ENCODE measurements at regions not wholly inside any gene's neighbourhood (a gene's known extent, or its start where the extent isn't known, plus 50 kb on each side); places are given as distances from the start of the nearest gene placed in this dataset.

DNA sequence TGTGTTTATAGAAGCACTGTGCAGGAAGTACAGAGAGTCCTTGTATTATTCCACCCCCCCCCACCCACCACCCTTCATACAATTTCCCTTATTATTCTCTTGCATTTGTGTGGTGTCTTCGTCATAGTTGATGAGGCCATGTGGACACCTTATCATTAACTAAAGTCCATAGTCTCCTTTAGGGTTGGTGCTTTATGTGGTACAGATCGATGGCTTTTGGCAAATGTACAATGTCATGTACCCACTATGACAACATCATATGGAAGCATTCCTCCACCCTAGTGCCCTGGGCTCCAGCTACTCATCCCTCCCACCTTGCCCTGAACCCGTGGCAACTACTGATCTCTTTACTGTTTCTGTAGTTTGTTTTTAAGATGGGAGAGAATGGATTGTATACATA is 93.8 kb upstream of the HDAC4 start:
- Histone ChIP-seq H3K4me1 (ENCODE audit: insufficient read depth, low read length, severe bottlenecking) (no peaks in the 10 kb centered on the region), H3K4me2 (ENCODE audit: low read length) (no peak overlapping the region), H3K9me2 (ENCODE audit: low read depth, low read length) (no peaks in the 10 kb centered on the region), H3K27ac (ENCODE audit: low read depth, low read length, poor library complexity, severe bottlenecking) (no peak overlapping the region), H3K9ac (ENCODE audit: low read length) (no peak overlapping the region), H3F3A (ENCODE audit: insufficient read depth, low read length) (no peaks in the 10 kb centered on the region), H3K4me3 (ENCODE audit: low read depth, low read length, poor library complexity, severe bottlenecking) (no peak overlapping the region), H3K9me3 (ENCODE audit: low read length) (no peaks in the 10 kb centered on the region), H3K36me3 (ENCODE audit: insufficient read depth, low read length) (no peaks in the 10 kb centered on the region), H3K79me2 (ENCODE audit: insufficient read depth, low read length) (no peaks in the 10 kb centered on the region), H4K20me1 (ENCODE audit: insufficient read depth, low read length) (no peaks in the 10 kb centered on the region), H3K27me3 (ENCODE audit: insufficient read depth, low read length) (no peaks in the 10 kb centered on the region; the same call in 1 of the 2 replicates), H2AFZ (ENCODE audit: low read length) (no peak overlapping the region)
- TF ChIP-seq EZH2 (IDR thresholded peaks at IDR 0.05; ENCODE audit: borderline replicate concordance, low read length): no peak
- TF ChIP-seq, protein P1, sequence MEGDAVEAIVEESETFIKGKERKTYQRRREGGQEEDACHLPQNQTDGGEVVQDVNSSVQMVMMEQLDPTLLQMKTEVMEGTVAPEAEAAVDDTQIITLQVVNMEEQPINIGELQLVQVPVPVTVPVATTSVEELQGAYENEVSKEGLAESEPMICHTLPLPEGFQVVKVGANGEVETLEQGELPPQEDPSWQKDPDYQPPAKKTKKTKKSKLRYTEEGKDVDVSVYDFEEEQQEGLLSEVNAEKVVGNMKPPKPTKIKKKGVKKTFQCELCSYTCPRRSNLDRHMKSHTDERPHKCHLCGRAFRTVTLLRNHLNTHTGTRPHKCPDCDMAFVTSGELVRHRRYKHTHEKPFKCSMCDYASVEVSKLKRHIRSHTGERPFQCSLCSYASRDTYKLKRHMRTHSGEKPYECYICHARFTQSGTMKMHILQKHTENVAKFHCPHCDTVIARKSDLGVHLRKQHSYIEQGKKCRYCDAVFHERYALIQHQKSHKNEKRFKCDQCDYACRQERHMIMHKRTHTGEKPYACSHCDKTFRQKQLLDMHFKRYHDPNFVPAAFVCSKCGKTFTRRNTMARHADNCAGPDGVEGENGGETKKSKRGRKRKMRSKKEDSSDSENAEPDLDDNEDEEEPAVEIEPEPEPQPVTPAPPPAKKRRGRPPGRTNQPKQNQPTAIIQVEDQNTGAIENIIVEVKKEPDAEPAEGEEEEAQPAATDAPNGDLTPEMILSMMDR (IDR thresholded peaks at IDR 0.05; ENCODE audit: low read length): no peak

DNA sequence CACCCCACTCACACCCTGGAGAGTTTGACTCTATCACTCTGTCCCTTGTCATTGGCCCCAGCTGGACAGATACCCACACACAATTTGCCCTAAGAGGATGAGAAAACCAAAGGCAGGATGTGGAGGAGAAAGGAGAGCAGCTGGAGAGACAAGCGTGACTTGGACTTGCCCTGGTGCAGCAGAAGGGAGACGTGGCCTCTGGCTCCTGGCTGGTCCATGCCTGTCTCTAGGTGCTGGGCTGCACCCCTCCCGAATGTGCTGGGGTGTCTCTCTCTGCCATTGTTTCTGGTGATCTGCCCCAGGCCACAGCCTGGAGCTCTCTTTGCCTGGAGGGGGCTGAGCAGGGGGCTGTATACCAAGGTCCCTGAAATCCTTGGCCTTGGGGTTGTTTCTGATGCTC is 88.7 kb upstream of the HDAC4 start:
- H3K36me3 ChIP-seq (ENCODE audit: insufficient read depth, low read length): no peaks in the 10 kb centered on the region
- no peak overlapping the region for H2AFZ ChIP-seq (ENCODE audit: low read length)
- no peaks in the 10 kb centered on the region for H3K4me1 ChIP-seq (ENCODE audit: insufficient read depth, low read length, severe bottlenecking)
- H3K4me3 ChIP-seq (ENCODE audit: low read depth, low read length, poor library complexity, severe bottlenecking): no peak overlapping the region
- TF ChIP-seq EZH2 (IDR thresholded peaks at IDR 0.05; ENCODE audit: borderline replicate concordance, low read length): no peak
- TF ChIP-seq, protein P1 (IDR thresholded peaks at IDR 0.05; ENCODE audit: low read length): no peak
- no peak overlapping the region for H3K27ac ChIP-seq (ENCODE audit: low read depth, low read length, poor library complexity, severe bottlenecking)
- no peaks in the 10 kb centered on the region for H3K9me2 ChIP-seq (ENCODE audit: low read depth, low read length)
- H3K27me3 ChIP-seq (ENCODE audit: insufficient read depth, low read length): no peaks in the 10 kb centered on the region
- no peak overlapping the region for H3K4me2 ChIP-seq (ENCODE audit: low read length)
- H3K9me3 ChIP-seq (ENCODE audit: low read length): no peaks in the 10 kb centered on the region
- H4K20me1 ChIP-seq (ENCODE audit: insufficient read depth, low read length): no peaks in the 10 kb centered on the region
- no peak overlapping the region for H3K9ac ChIP-seq (ENCODE audit: low read length)
- no peaks in the 10 kb centered on the region for H3K79me2 ChIP-seq (ENCODE audit: insufficient read depth, low read length)
- H3F3A ChIP-seq (ENCODE audit: insufficient read depth, low read length): no peaks in the 10 kb centered on the region

DNA sequence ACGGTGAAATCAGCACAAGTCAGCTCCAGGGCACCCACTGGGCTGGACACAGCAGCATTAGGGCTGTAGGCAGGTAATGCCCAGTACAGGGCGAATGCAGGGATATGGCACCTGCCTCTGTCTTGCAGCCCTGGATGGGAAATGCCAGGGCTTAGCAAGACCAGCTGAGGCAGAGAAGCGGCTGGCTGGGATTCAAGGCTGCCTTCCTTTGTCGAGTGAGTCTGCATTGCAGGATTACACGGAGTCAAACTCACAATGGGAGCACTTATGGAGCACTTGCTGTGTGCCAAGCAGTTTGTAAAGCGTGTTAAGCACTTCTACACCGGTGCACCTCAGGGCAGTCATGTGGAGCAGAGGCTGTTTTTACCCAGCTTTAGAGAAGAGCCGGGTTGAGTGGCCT is 87.3 kb upstream of the HDAC4 start:
- Histone ChIP-seq H3K36me3 (ENCODE audit: insufficient read depth, low read length) (no peaks in the 10 kb centered on the region), H3K9me3 (ENCODE audit: low read length) (no peaks in the 10 kb centered on the region), H3K4me3 (ENCODE audit: low read depth, low read length, poor library complexity, severe bottlenecking) (no peak overlapping the region), H3F3A (ENCODE audit: insufficient read depth, low read length) (no peaks in the 10 kb centered on the region), H3K79me2 (ENCODE audit: insufficient read depth, low read length) (no peaks in the 10 kb centered on the region), H2AFZ (ENCODE audit: low read length) (no peak overlapping the region), H3K4me2 (ENCODE audit: low read length) (no peak overlapping the region), H3K27me3 (ENCODE audit: insufficient read depth, low read length) (no peaks in the 10 kb centered on the region), H3K27ac (ENCODE audit: low read depth, low read length, poor library complexity, severe bottlenecking) (no peak overlapping the region), H3K9me2 (ENCODE audit: low read depth, low read length) (no peaks in the 10 kb centered on the region), H4K20me1 (ENCODE audit: insufficient read depth, low read length) (no peaks in the 10 kb centered on the region), H3K9ac (ENCODE audit: low read length) (no peak overlapping the region), H3K4me1 (ENCODE audit: insufficient read depth, low read length, severe bottlenecking) (no peaks in the 10 kb centered on the region)
- TF ChIP-seq, protein P1 (IDR thresholded peaks at IDR 0.05; ENCODE audit: low read length): no peak
- no peak for TF ChIP-seq EZH2 (IDR thresholded peaks at IDR 0.05; ENCODE audit: borderline replicate concordance, low read length)

Data from OCI-LY1 (cell line).